HuH-7.5 (cell line): ENCODE measurements at regions not wholly inside any gene's neighbourhood (a gene's known extent, or its start where the extent isn't known, plus 50 kb on each side); places are given as distances from the start of the nearest gene placed in this dataset.
"Not testable (repeated sequence)": the region's sequence is repeated elsewhere in the genome, so short reads cannot be mapped to it uniquely, and the experiment has no call there.

ENCODE experiments used
- DNase-seq: peaks from one replicate; pipeline ENCODE4 v3.0.0; 2011; ENCODE audit warnings: low spot score

- DNase-seq: no peak
Measured at GRCh38 chr1:80410233-80410632, 1390.5 kb upstream of the ADGRL2 start.

DNA sequence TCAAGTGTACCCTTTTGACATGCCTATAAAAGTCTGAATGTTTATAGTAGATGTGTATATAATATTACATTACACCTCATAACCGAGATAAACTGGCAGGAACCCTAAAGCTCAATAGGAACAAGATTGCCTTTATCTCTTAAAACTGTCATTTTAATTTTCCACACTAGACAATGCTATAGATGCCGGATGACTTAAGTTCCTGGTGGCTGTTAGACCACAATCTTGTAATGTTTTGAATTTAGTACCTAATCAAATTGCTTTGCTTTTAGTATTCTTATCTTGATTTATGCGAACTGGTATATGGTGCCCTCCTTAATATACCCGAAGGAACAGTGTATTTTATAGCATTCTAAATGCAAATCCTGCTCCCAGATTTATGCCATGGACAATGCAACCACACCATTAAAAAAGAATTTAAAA is 1397.0 kb upstream of the ADGRL4 start:
- no peak for DNase-seq

DNA sequence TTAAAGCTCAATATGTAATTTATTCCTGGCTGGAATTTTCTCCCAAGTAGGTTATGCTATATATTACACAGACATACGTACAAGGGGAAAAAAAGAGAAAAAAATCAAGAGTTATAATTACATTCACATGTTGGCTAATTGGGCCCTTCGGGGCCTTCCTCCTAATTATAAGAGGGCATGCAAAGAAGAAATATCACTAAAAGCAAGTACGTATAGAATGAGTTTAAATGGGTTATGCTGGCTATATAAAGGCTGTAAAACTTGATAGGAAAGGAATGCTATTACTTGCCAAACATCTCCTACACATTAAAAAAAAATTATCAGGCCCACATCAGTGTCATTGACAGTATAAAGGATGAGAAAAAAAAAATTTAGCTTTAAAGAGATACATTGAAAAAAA is 1396.1 kb upstream of the ADGRL4 start:
- no peak for DNase-seq

GRCh38 chr1:80401757-80402156 is 1395.2 kb upstream of the ADGRL4 start:
- DNase-seq: no peak

DNA sequence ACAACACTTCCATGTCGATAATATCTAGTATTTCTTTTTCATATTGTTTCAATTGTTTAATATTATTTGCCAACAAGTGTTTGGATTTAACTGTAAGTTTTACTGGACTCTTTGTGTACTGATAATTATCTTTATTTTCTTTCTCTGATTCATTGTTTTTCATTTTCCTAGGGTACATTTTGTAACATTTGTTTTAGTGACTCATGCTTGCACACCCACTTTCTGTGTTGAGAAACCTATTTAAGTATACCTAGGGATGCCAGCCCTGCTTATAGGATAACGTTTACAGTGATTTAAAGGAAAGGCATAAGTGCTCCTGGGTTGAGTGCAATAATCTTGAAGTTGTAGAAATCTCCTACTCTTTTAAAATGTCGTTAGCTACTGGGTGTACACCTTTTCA is 1386.0 kb upstream of the ADGRL4 start:
- DNase-seq: peak; percentile 18

GRCh38 chr1:80385650-80386049 is 1379.1 kb upstream of the ADGRL4 start:
- DNase-seq: no peak

GRCh38 chr1:80384959-80385358 is 1378.4 kb upstream of the ADGRL4 start:
- DNase-seq: no peak

DNA sequence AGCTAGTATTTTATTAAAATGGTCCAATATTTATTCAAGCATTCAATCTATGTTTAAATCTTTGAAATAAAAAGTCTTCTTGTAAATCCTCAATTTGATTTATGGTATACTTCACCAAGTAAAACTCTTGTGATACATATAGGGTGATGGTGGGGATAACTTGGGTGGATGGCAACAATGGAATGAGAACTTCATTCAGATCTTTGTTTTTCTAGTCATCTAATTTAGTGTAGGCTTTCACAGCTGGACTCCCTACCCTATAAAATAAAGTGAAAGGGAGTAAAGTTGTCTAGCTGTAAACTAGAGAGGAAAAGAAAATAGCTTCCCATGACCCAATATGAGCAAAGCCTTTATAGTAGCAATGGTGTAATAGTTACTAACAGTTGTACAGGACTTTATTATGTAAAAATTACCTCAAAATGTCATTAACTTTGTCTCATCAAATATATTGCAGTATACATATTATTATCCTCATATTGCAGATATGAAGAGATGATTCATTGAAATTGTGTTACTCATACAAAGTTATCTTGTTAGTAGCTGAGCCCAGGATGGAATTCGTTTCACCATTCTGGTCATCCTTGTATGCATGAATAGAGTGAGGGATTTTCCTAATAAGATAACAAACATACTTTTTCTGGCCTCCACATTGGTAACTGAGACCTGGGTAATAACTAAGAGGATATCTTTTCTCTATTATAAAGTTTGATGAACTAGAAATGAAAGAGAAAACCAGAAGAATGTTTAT is 1377.7 kb upstream of the ADGRL4 start:
- no peak for DNase-seq

DNA sequence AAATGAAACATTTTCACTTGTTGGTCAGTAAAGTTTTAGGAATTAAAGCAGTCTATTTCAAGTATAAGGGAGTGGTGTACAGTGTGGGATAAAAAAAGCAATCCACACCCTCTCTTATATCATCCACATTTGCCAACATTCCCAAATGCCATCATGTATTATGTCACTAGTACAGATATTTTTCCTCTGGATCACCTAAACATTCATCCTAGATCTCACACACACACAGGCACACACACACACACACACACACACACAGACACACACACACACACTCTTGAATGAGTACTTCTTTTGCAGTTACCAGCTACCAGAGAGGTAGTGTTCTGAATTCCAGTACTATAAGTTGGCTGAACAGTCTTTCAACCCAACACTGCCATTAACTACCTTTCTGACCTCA is 1369.1 kb upstream of the ADGRL4 start:
- DNase-seq: no peak

GRCh38 chr1:80375109-80375508 is 1368.6 kb upstream of the ADGRL4 start:
- DNase-seq: no peak

DNA sequence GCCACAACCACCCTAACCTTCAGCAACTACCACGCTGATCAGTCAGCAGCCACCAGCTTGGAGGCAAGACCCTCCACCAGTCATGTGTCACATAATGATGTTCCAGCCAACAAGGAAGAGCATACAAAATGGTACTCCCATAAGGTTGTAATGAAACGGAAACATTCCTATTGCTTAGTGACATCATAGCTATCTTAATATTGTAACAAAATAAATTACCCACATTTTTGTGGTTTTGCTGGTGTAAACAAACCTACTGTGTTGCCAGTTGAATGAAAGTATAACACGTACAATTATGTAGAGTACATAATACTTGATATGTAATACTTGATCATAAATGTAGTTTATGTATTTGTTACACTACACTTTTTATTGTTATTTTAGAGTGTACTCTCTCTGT is 1363.2 kb upstream of the ADGRL4 start:
- no peak for DNase-seq

- no peak for DNase-seq
Measured at GRCh38 chr1:80367058-80367457, 1360.5 kb upstream of the ADGRL4 start.

- DNase-seq: no peak
Measured at GRCh38 chr1:80365359-80366021, 1359.0 kb upstream of the ADGRL4 start.

- DNase-seq: no peak
Measured at GRCh38 chr1:80363689-80364475, 1357.4 kb upstream of the ADGRL4 start.

- DNase-seq: no peak
Measured at GRCh38 chr1:80359666-80360065, 1353.1 kb upstream of the ADGRL4 start.

DNA sequence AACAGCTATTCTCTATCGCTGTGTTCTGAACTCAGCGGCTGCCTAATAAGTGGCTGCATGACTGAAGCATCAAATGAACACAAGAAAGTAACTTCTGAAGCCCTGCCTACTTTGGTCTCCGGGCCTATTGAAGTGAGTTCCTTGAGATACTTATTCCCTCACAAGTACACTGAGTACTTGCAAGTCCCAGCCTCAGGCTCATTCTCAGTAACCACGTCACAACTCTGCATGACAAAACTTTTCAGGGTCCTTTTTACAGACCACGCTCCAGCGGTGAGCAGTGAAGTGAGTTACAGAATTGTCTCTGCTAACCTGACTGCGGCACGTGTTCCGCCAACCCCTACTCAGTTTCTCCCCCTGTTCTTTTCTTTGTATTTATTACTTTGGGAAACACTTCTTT is 1342.7 kb upstream of the ADGRL4 start:
- no peak for DNase-seq

DNA sequence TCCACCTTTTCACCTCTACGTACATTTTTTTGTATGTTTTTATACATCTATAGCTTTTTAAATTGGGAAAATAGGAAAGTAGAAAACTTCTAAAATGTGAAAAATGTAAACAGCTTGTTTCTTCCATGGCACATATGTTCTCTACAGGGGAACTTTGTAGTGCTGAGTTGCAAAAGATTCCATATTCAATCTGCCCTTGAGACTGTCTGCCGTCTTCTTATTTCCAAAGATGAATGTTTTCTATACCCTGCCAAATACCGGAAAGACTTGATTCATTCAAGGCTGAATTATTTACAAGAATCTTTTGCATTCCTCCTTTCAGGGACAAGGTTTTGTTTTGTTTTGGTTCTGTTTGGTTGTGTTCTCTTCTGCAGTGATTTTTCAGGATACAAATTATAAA is 1334.5 kb upstream of the ADGRL4 start:
- DNase-seq: no peak

DNA sequence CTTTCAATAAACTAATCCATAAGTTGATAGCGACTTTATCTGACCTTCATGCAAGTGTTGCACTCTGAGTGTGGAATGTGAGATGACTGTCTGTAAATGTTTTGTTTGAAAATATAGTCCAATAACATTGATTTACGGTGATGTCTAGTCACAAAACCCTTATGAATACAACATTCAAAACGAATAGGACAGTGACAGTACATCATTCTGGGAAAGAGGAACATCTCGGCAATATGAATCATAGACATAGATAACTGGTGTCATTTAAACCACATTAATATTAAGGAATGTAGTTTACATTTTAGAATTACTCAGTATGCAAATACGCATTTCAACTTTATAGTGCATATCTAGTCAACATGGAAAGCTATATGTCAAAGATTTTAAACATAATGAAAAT is 1311.6 kb upstream of the ADGRL4 start:
- no peak for DNase-seq

GRCh38 chr1:80310703-80311245 is 1304.2 kb upstream of the ADGRL4 start:
- no peak for DNase-seq

- no peak for DNase-seq
Measured at GRCh38 chr1:80305466-80305865, 1298.9 kb upstream of the ADGRL4 start.

DNA sequence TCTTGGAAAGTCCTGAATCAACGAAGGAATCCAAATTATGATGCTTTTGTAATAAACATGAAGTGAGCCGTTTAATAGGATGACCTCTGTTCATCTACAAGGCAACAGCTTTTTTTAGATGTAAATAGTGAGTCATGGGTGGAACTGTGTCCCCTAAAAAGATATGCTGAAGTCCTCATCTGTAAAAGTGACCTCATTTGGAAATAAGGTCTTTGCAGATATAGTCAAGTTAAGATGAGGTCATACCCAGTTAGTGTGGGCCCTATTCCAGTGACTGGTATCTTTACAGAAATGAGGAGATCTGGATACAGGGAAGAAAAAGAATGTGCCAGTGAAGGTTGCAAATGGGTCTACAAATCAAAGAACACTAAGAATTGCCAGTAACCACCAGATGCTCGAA is 1287.3 kb upstream of the ADGRL4 start:
- DNase-seq: no peak

- not testable (repeated sequence) for DNase-seq
Measured at GRCh38 chr1:80288750-80289149, 1282.2 kb upstream of the ADGRL4 start.

DNA sequence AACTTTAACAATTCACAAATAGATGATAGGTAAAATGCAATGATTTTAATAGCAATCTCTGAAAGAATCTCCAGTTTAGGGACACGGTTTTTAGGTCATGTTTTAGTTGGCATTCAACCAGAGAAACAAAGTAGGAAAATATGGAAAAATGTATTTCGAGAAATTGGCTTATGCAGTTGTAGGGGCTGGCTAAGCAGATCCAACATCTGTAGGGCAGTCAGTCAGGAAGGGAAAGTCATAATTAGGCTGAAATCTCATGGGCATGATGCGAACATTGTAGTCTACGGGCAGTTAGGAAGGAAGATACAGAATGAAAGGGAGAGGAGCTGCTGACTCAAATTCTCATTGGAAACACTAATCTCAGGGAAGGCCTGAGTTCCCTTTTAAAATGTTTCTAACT is 1276.0 kb upstream of the ADGRL4 start:
- DNase-seq: no peak
